IMR-90 (cell line): ENCODE measurements at regions not wholly inside any gene's neighbourhood (a gene's known extent, or its start where the extent isn't known, plus 50 kb on each side); places are given as distances from the start of the nearest gene placed in this dataset.

ENCODE experiments used
- ATAC-seq: fragments of 200-7000 bp; cut with Tn5 transposase; 2 replicates; pipeline ENCODE4 v1.9.1; 2020; ENCODE audit warnings: low read depth, mild to moderate bottlenecking, moderate library complexity
- BruUV-seq: library from RNA; stranded (reverse); fragments of 400-500 nt; replicated peaks from 2 replicates; lab custom pipeline; 2021; lab: Mats Ljungman, UMichigan
- CTCF ChIA-PET: fragments of 300-600 bp; formaldehyde crosslinking; extraction: SDS; loops from one replicate; lab custom pipeline; 2021; ENCODE audit warnings: antibody characterized with exemption; lab: Yijun Ruan, JAX
- POLR2A ChIA-PET: fragments of 300-600 bp; sonication (Branson Sonifier 250); formaldehyde crosslinking; loops from one replicate; lab custom pipeline; 2022; ENCODE audit warnings: antibody characterized with exemption; ENCODE audit not compliant: unreplicated experiment; lab: Charles Lee
- DNase-seq: peaks from one replicate; pipeline ENCODE4 v3.0.0; 2013
- H2AFZ ChIP-seq: replicated peaks from 2 replicates; pipeline ENCODE3; 2013; ENCODE audit warnings: low read length, mild to moderate bottlenecking; ENCODE audit not compliant: poor library complexity
- H2AK5ac ChIP-seq: 2 replicates; pipeline ENCODE4 v1.6.1; 2013; ENCODE audit warnings: low read depth, low read length, inconsistent platforms
- H2AK9ac ChIP-seq: replicated peaks from 2 replicates; pipeline ENCODE3; 2013; ENCODE audit warnings: mild to moderate bottlenecking, low read depth, low read length, moderate library complexity; ENCODE audit not compliant: poor library complexity
- H2BK120ac ChIP-seq: 2 replicates; pipeline ENCODE4 v1.6.1; 2013; ENCODE audit warnings: low read depth, low read length, inconsistent platforms
- H2BK15ac ChIP-seq: 3 replicates; pipeline ENCODE4 v1.6.1; 2013; ENCODE audit warnings: low read depth, low read length, inconsistent platforms
- H2BK20ac ChIP-seq: 2 replicates; pipeline ENCODE4 v1.6.1; 2013; ENCODE audit warnings: low read depth, mild to moderate bottlenecking, inconsistent platforms, low read length, moderate library complexity
- H2BK5ac ChIP-seq: 2 replicates; pipeline ENCODE4 v1.6.1; 2013; ENCODE audit warnings: mild to moderate bottlenecking, low read depth, low read length, inconsistent platforms; ENCODE audit not compliant: poor library complexity, severe bottlenecking
- H3K14ac ChIP-seq: replicated peaks from 2 replicates; pipeline ENCODE4 v1.6.1; 2013; ENCODE audit warnings: low read depth, low read length, inconsistent platforms
- H3K18ac ChIP-seq: 2 replicates; pipeline ENCODE4 v1.6.1; 2013; ENCODE audit warnings: low read depth, low read length, control low read depth
- H3K23ac ChIP-seq: 2 replicates; pipeline ENCODE4 v1.6.1; 2013; ENCODE audit warnings: low read depth, low read length, inconsistent platforms
- H3K27ac ChIP-seq: 2 replicates; pipeline ENCODE4 v1.5.1; 2013; ENCODE audit warnings: mild to moderate bottlenecking, control low read depth, low read length; ENCODE audit not compliant: insufficient read depth
- H3K27me3 ChIP-seq: 2 replicates; pipeline ENCODE4 v1.6.1; 2013; ENCODE audit warnings: low read length; ENCODE audit not compliant: control insufficient read depth, insufficient read depth
- H3K36me3 ChIP-seq: 2 replicates; pipeline ENCODE4 v1.6.1; 2013; ENCODE audit warnings: low read length, mixed read lengths; ENCODE audit not compliant: control insufficient read depth, insufficient read depth
- H3K4ac ChIP-seq: 2 replicates; pipeline ENCODE4 v1.6.1; 2013; ENCODE audit warnings: low read depth, low read length, inconsistent platforms
- H3K4me1 ChIP-seq: 2 replicates; pipeline ENCODE4 v1.6.1; 2013; ENCODE audit warnings: low read length, mixed read lengths; ENCODE audit not compliant: control insufficient read depth, insufficient read depth
- H3K4me2 ChIP-seq: 2 replicates; pipeline ENCODE4 v1.6.1; 2013; ENCODE audit warnings: low read depth, mild to moderate bottlenecking, control low read depth, low read length, moderate library complexity
- H3K4me3 ChIP-seq: 2 replicates; pipeline ENCODE4 v1.5.1; 2013; ENCODE audit warnings: low read depth, mild to moderate bottlenecking, control low read depth, low read length, moderate library complexity; ENCODE audit not compliant: insufficient read depth
- H3K56ac ChIP-seq: 2 replicates; pipeline ENCODE4 v1.6.1; 2013; ENCODE audit warnings: low read length, inconsistent platforms; ENCODE audit not compliant: insufficient read depth; ENCODE audit errors: extremely low read depth
- H3K79me1 ChIP-seq, 2 experiments: 2 replicates each; pipeline ENCODE4 v1.6.1; 2013; ENCODE audit warnings: low read length in 2 of 2, inconsistent platforms in 1 of 2, low read depth in 1 of 2
- H3K9ac ChIP-seq: 2 replicates; pipeline ENCODE4 v1.6.1; 2013; ENCODE audit warnings: low read depth, low read length, control low read depth
- H3K9me1 ChIP-seq: 2 replicates; pipeline ENCODE4 v1.6.1; 2013; ENCODE audit warnings: low read length, inconsistent platforms; ENCODE audit not compliant: insufficient read depth
- H3K9me3 ChIP-seq: 2 replicates; pipeline ENCODE4 v1.6.1; 2013; ENCODE audit warnings: low read length; ENCODE audit not compliant: control insufficient read depth, insufficient read depth
- H4K20me1 ChIP-seq: 2 replicates; pipeline ENCODE4 v1.6.1; 2013; ENCODE audit warnings: low read length, inconsistent platforms; ENCODE audit not compliant: insufficient read depth
- H4K5ac ChIP-seq: 2 replicates; pipeline ENCODE4 v1.6.1; 2013; ENCODE audit warnings: mild to moderate bottlenecking, low read depth, low read length, control low read depth
- H4K8ac ChIP-seq, 2 experiments: 2 replicates each; pipeline ENCODE4 v1.6.1; 2013; ENCODE audit warnings: low read depth in 2 of 2, low read length in 2 of 2, control low read depth in 1 of 2, inconsistent platforms in 1 of 2
- H4K91ac ChIP-seq: 2 replicates; pipeline ENCODE4 v1.6.1; 2013; ENCODE audit warnings: low read depth, low read length, inconsistent platforms; ENCODE audit not compliant: insufficient read depth
- BHLHE40 ChIP-seq: fragments of 150-350 bp; IDR thresholded peaks from 2 replicates; pipeline ENCODE4 v1.6.1; 2016; ENCODE audit warnings: mild to moderate bottlenecking, low read depth, low read length
- MAFK ChIP-seq: IDR thresholded peaks from 2 replicates; pipeline ENCODE4 v1.6.1; 2012; ENCODE audit warnings: low read depth, low read length, improper control_type of control experiment
- MAZ ChIP-seq: IDR thresholded peaks from 2 replicates; pipeline ENCODE4 v1.6.1; 2012; ENCODE audit warnings: low read depth, mild to moderate bottlenecking, low read length, improper control_type of control experiment, moderate library complexity, borderline replicate concordance
- POLR2A ChIP-seq: IDR thresholded peaks from 2 replicates; pipeline ENCODE4 v1.6.1; 2012; ENCODE audit warnings: mild to moderate bottlenecking, low read depth, low read length
- WGBS, 2 experiments: methylation state at CpG; one replicate each; pipeline versions ENCODE4 v1.1.5 to v1.1.7; 2013; ENCODE audit warnings: missing lambda C conversion rate in 2 of 2; ENCODE audit not compliant: insufficient read length in 1 of 2; ENCODE audit errors: extremely low coverage in 2 of 2; 5-methylcytosine and 5-hydroxymethylcytosine counted together
- dilution Hi-C: fragments of 300-500 bp; cut with HindIII; formaldehyde crosslinking; loops from one replicate; pipeline ENCODE4 v1.14.3; 2018; ENCODE audit warnings: low sequenced_read_pairs; ENCODE audit not compliant: unreplicated experiment
- in situ Hi-C: fragments of 300-500 bp; cut with MboI; formaldehyde crosslinking; loops from 3 replicates; pipeline ENCODE4 v1.14.3; 2019; ENCODE audit warnings: low sequenced_read_pairs, inconsistent platforms, mixed read lengths
- intact Hi-C: fragments of 100-400 bp; cut with micrococcal nuclease; formaldehyde crosslinking; loops from 2 replicates; pipeline ENCODE4 v1.10.0; 2022

GRCh38 chr2:177317857-177318256 is 53.3 kb upstream of the NFE2L2 start:
- no peak overlapping the region for H2BK15ac ChIP-seq
- CTCF ChIA-PET, result no interaction called here

More at GRCh38 chr2:177317857-177318256, 53.3 kb upstream of the NFE2L2 start:
- POLR2A ChIA-PET, result no interaction called here
- no CpG with 5 or more reads among the region's 1 CpG for WGBS, 2 experiments
- Histone ChIP-seq H2AK5ac (no peak overlapping the region), H3K9ac (no peak overlapping the region), H4K8ac (no peak overlapping the region), H3K56ac (no peak overlapping the region), H4K5ac (no peak overlapping the region), H3K14ac (no peak overlapping the region), H2AK9ac (no peak overlapping the region), H3K9me3 (no peaks in the 10 kb centered on the region), H4K91ac (no peak overlapping the region), H3K23ac (no peak overlapping the region), H2BK20ac (no peak overlapping the region), H2BK120ac (no peak overlapping the region), H3K4me1 (peaks cover 7% of the 10 kb centered on the region), H3K18ac (no peak overlapping the region), H3K9me1 (peaks cover 14% of the 10 kb centered on the region), H3K36me3 (no peaks in the 10 kb centered on the region), H2BK5ac (no peak overlapping the region), H2AFZ (no peak overlapping the region), H3K4ac (no peak overlapping the region), H3K27me3 (no peaks in the 10 kb centered on the region), H3K4me3 (no peak overlapping the region), H4K20me1 (no peaks in the 10 kb centered on the region), H3K79me1 (no peaks in the 10 kb centered on the region; a peak in 1 of 4 replicates), H3K27ac (no peak overlapping the region), H3K4me2 (no peak overlapping the region)
- dilution Hi-C loops, result no loop called here
- ATAC-seq, result no peak
- in situ Hi-C loops, result no loop called here
- intact Hi-C loops, result no loop called here
- BruUV-seq, result no TSS peak
- no peak for DNase-seq
- no peak for TF ChIP-seq POLR2A
- no peak for TF ChIP-seq MAZ
- no peak for TF ChIP-seq BHLHE40
- TF ChIP-seq MAFK, result no peak
